MCF 10A (cell line): ENCODE measurements at regions not wholly inside any gene's neighbourhood (a gene's known extent, or its start where the extent isn't known, plus 50 kb on each side); places are given as distances from the start of the nearest gene placed in this dataset.

ENCODE experiments used
- BruUV-seq: library from RNA; stranded (reverse); fragments of 400-500 nt; replicated peaks from 2 replicates; lab custom pipeline; 2021; lab: Mats Ljungman, UMichigan
- CTCF ChIA-PET: fragments of 300-600 bp; sonication (Branson Sonifier 250); formaldehyde crosslinking; extraction: SDS; loops from one replicate; lab custom pipeline; 2021; ENCODE audit warnings: antibody characterized with exemption, inconsistent platforms; lab: Yijun Ruan, JAX
- POLR2A ChIA-PET: fragments of 300-600, 350-650 bp; sonication (Branson Sonifier 250); formaldehyde crosslinking; extraction: SDS; loops from one replicate; lab custom pipeline; 2020; ENCODE audit warnings: antibody characterized with exemption, inconsistent platforms; lab: Yijun Ruan, JAX
- DNase-seq: peaks from one replicate; pipeline ENCODE4 v3.0.0-alpha.2; 2018; ENCODE audit not compliant: unreplicated experiment
- H3K27ac Mint-ChIP-seq: one replicate; pipeline ENCODE4 v1.8.0; 2022; ENCODE audit warnings: mild to moderate bottlenecking, low read depth, mixed read lengths; ENCODE audit not compliant: unreplicated experiment
- H3K27me3 Mint-ChIP-seq: one replicate; pipeline ENCODE4 v1.8.0; 2022; ENCODE audit warnings: mixed read lengths; ENCODE audit not compliant: insufficient read depth, unreplicated experiment
- H3K36me3 Mint-ChIP-seq: one replicate; pipeline ENCODE4 v1.8.0; 2022; ENCODE audit warnings: mild to moderate bottlenecking, moderate library complexity, mixed read lengths; ENCODE audit not compliant: insufficient read depth, unreplicated experiment
- H3K4me1 Mint-ChIP-seq: one replicate; pipeline ENCODE4 v1.8.0; 2022; ENCODE audit warnings: mixed read lengths; ENCODE audit not compliant: insufficient read depth, unreplicated experiment
- H3K4me3 Mint-ChIP-seq: one replicate; pipeline ENCODE4 v1.8.0; 2022; ENCODE audit warnings: mild to moderate bottlenecking, moderate library complexity, mixed read lengths; ENCODE audit not compliant: unreplicated experiment
- H3K9me3 Mint-ChIP-seq: one replicate; pipeline ENCODE4 v1.8.0; 2022; ENCODE audit warnings: mixed read lengths; ENCODE audit not compliant: unreplicated experiment
- CTCF ChIP-seq: fragments of 200-600 bp; IDR thresholded peaks from one replicate; pipeline ENCODE4 v1.8.0; 2022; ENCODE audit warnings: antibody characterized with exemption, mild to moderate bottlenecking; ENCODE audit not compliant: unreplicated experiment
- intact Hi-C: fragments of 100-400 bp; cut with micrococcal nuclease; formaldehyde crosslinking; loops from 2 replicates; pipeline ENCODE4 v1.14.1; 2022

DNA sequence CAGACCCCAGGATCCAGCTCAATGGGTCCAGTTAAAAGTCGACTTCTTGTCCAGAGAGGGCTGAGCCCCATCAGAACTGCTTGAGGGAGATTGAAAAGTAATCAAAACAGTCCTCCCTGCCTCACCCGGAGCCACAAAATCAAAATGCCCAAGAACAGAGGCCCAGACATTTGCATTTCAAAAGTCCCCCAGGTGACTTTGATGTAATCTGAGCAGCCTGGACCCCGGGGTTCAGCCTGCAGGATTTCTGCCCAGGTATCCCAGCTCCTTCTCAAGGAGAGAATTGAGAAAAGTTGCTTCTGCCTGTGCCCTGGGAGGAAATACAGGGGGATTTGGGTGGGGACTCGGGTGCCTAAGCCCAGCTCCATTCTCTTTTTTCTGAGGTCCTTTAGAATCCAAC is 1385.0 kb downstream of the TBC1D22A start:
- CTCF ChIA-PET, result no interaction called here
- H3K36me3 Mint-ChIP-seq, result no peaks in the 10 kb centered on the region
- DNase-seq, result no peak
- BruUV-seq, result no TSS peak
- no peak overlapping the region for H3K27ac Mint-ChIP-seq
- POLR2A ChIA-PET, result no interaction called here
- no peaks in the 10 kb centered on the region for H3K27me3 Mint-ChIP-seq
- no peaks in the 10 kb centered on the region for H3K4me1 Mint-ChIP-seq
- H3K9me3 Mint-ChIP-seq, result peaks cover 22% of the 10 kb centered on the region
- TF ChIP-seq CTCF, result no peak
- H3K4me3 Mint-ChIP-seq, result no peak overlapping the region
- intact Hi-C loops, result no loop called here

DNA sequence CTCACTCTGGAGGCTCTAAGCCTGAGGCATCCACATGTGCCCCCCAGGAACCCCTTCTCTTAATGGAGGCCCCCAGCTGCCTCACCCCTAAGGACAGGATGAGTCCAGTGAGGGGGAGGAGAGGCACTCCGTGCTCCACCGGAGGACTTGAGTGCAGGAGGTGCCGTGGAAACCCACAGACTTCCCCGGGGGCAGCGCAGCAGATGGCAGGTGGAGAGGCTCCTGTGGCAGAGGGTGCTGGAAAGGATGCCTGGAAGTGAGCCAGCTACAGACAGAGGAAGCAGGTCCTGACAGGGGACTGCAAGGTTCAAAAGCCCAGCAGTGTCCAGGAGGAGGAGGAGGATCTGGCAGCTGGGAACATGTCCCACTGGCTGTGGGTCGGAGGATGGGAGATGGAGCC is 1384.0 kb downstream of the TBC1D22A start:
- Mint-ChIP-seq H3K27ac (no peak overlapping the region), H3K4me1 (no peaks in the 10 kb centered on the region), H3K36me3 (no peaks in the 10 kb centered on the region), H3K27me3 (no peaks in the 10 kb centered on the region), H3K4me3 (no peak overlapping the region), H3K9me3 (peaks cover 22% of the 10 kb centered on the region)
- CTCF ChIA-PET, result no interaction called here
- no TSS peak for BruUV-seq
- TF ChIP-seq CTCF, result no peak
- POLR2A ChIA-PET, result no interaction called here
- DNase-seq, result no peak
- intact Hi-C loops, result no loop called here

DNA sequence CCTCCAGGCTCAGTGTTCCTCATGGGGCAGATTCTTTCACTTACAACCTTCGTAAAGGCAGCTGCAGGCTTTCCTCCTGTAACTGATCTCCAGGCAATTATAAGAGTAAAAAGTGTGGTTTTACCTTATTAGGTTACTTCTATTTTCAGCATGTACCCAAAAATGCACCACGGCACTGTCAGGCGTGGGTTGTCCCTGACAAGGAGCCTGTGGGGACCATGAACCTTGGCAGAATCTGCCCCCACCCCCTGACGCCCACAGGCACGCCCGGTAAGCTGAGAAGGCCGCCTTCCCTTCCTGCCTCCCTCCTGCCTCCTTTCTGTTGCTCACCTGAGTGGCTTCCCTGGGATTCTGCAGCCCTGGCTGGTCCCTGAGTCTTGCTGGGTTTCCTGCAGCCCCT is 1383.3 kb downstream of the TBC1D22A start:
- DNase-seq, result no peak
- Mint-ChIP-seq H3K36me3 (no peaks in the 10 kb centered on the region), H3K27me3 (no peaks in the 10 kb centered on the region), H3K4me3 (no peak overlapping the region), H3K9me3 (peaks cover 22% of the 10 kb centered on the region), H3K4me1 (no peaks in the 10 kb centered on the region), H3K27ac (no peak overlapping the region)
- CTCF ChIA-PET, result no interaction called here
- intact Hi-C loops, result no loop called here
- POLR2A ChIA-PET, result no interaction called here
- no TSS peak for BruUV-seq
- TF ChIP-seq CTCF, result no peak

DNA sequence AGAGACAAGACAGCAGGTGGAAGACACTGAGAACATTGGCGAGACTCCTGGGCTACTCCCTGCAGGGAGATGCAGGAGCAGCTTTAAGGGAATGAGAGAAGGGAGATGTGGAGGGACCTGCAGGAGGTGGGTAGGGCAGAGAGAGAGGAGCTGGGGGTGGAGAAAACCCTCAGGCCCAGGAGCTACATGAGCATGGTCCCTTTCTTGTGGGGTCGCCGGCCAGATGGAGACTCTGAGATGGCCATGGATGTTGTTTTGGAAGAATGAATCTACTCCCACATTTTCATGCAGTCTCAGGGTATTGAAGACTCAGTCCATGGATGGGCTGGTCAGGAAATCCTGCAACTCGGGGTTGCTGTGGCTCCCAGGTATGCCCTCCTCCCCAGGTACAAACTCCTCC is 1381.9 kb downstream of the TBC1D22A start:
- H3K27me3 Mint-ChIP-seq, result no peaks in the 10 kb centered on the region
- CTCF ChIA-PET, result no interaction called here
- H3K27ac Mint-ChIP-seq, result no peak overlapping the region
- no peaks in the 10 kb centered on the region for H3K36me3 Mint-ChIP-seq
- BruUV-seq, result no TSS peak
- H3K4me1 Mint-ChIP-seq, result no peaks in the 10 kb centered on the region
- no peak for TF ChIP-seq CTCF
- DNase-seq, result no peak
- intact Hi-C loops, result no loop called here
- H3K4me3 Mint-ChIP-seq, result no peak overlapping the region
- peaks cover 26% of the 10 kb centered on the region for H3K9me3 Mint-ChIP-seq
- POLR2A ChIA-PET, result no interaction called here
